Stimulated activated CD4-positive, alpha-beta T cell treated with anti-CD3 and anti-CD28 coated beads, Interleukin-15, amount 100 ng/mL, for 24 hours (primary cell): ENCODE measurements at regions not wholly inside any gene's neighbourhood (a gene's known extent, or its start where the extent isn't known, plus 50 kb on each side); places are given as distances from the start of the nearest gene placed in this dataset.

Experiments used
- DNase-seq: peaks from one replicate; pipeline ENCODE4 v3.0.0-alpha.2; 2020

DNA sequence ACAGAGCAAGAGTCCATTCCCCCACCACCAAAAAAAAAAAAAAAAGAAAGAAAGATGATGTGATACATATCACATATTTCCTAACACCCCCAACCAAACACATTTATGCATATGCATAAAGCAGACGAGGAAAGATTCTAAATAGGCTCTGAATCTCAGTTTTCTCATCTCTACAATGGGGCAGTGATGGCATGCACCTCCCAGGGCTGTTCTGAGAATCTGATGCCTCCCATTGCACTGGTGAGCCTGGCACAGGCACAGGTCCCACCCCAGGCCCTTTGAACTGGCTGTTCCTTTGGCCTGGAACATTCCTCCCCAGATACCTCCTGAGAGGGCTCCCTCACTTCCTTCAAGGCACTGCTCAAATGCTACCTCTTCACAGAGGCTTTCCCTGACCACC lies 116.5 kb downstream of the C9orf50 start:
- no peak for DNase-seq

- no peak for DNase-seq
Measured at GRCh38 chr9:129501771-129502319, 119.1 kb downstream of the C9orf50 start.

GRCh38 chr9:129500863-129501770 lies 119.8 kb downstream of the C9orf50 start:
- no peak for DNase-seq

GRCh38 chr9:129500161-129500862 lies 120.6 kb downstream of the C9orf50 start:
- no peak for DNase-seq

- DNase-seq = no peak
Measured at GRCh38 chr9:129498451-129499384, 122.2 kb downstream of the C9orf50 start.

DNA sequence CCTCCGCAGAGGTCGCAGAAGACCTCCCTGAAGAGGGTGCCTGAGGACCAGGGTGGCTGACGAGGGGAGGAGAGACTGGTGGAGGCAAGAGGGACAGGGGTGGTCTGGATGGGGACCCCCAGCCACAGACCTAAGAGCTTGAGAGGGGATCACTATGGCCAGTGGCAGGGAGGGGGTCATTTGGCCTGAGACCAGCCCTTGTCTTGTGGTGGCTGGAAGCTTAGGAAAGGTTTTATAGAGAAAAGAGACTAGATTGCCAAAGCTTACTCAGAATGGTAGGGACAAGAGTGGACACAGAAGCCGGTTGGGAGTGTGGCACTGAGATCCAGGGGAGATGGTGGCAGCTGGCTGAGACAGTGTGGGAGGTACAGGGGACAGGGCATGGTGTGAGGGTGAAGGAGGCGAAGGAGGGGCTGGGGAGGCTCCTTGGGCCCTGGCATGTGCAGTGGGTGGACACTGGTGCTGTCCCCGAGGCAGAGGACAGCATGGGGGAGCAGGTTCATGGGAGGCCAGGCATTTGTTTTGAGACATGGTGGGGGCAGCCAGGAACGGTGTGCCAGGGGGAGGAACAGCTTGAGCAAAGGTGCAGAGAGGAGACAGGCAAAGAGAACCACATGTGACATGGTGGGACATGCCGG lies 123.0 kb downstream of the C9orf50 start:
- DNase-seq = no peak

- no peak for DNase-seq
Measured at GRCh38 chr9:129497005-129497812, 123.7 kb downstream of the C9orf50 start.

- peak; percentile 92 for DNase-seq
Measured at GRCh38 chr9:129496473-129497004, 124.4 kb downstream of the C9orf50 start.

DNA sequence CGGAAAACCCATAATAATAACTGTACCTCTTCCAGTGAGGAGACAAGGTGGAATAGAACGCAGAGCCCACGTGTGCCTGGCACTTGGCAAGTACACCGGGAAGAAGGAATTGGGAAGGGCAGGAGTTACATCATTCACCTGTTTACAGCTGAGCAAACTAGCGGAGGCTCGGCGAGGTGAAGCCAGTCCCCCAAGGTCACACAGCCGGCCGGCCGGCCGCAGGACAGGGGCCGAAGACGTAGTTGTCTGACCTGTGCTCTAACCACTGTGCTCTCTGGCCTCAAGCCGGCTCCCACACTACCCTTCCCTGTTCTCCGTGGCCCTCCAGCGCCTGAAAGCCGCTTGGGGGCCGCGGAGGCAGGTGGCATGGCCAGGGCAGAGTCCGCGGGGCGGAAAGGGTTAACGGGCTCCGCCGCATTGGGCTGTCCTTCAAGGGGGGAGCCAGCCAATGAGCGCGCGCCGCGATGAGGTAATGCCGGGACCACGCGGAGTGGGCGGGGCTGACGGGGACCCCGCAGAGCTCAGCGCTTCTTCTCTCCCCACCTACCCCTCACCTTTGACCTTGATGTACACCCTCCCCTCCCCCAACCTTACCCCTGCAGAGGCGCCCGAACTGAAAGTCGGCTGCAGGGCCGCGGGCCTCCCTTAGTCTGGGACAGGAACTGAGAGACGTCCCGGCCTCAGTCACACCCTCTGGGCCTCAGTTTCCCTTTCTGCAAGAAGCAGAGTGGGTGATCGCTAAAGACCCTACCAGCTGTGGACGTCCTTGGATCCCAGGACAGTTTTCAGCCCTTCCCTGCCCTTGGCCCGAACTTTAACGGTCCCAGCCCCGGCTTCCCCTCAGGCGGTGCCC lies 125.1 kb downstream of the C9orf50 start:
- DNase-seq = peak; percentile 91

GRCh38 chr9:129494113-129494789 lies 126.7 kb downstream of the C9orf50 start:
- no peak for DNase-seq

GRCh38 chr9:129493706-129494047 lies 127.2 kb downstream of the C9orf50 start:
- DNase-seq = no peak

GRCh38 chr9:129493002-129493705 lies 127.7 kb downstream of the C9orf50 start:
- DNase-seq = no peak

GRCh38 chr9:129491487-129491855 lies 129.4 kb downstream of the C9orf50 start:
- DNase-seq = no peak

- DNase-seq = peak; percentile 25
Measured at GRCh38 chr9:129490583-129491486, 130.1 kb downstream of the C9orf50 start.

GRCh38 chr9:129489838-129490582 lies 130.9 kb downstream of the C9orf50 start:
- peak; percentile 61 for DNase-seq

- peak; percentile 76 for DNase-seq
Measured at GRCh38 chr9:129487658-129488483, 133.0 kb downstream of the C9orf50 start.
